Breast epithelium (tissue), 4 donors: ENCODE measurements at regions not wholly inside any gene's neighbourhood (a gene's known extent, or its start where the extent isn't known, plus 50 kb on each side); places are given as distances from the start of the nearest gene placed in this dataset.

ENCODE experiments used
- DNase-seq, 2 donors: peaks; one replicate each; pipeline ENCODE4 v3.0.0-alpha.2; 2019; ENCODE audit warnings: low spot score in 2 of 2
- H3K27ac ChIP-seq, 2 donors: fragments of 200-600 bp; sonication (generic) in 1 of 2; one replicate each; pipeline ENCODE4 v1.5.1; 2016 to 2019; ENCODE audit warnings: mild to moderate bottlenecking in 1 of 2
- H3K27me3 ChIP-seq, 2 donors: fragments of 200-600 bp; sonication (generic) in 1 of 2; one replicate each; pipeline versions ENCODE4 v1.5.1 to v1.6.0; 2017 to 2019; ENCODE audit warnings: control low read depth in 1 of 2, mild to moderate bottlenecking in 1 of 2
- H3K36me3 ChIP-seq: fragments of 200-600 bp; one replicate; pipeline ENCODE4 v1.5.1; 2019
- H3K4me1 ChIP-seq, 2 donors: fragments of 200-600 bp; sonication (generic); one replicate each; pipeline ENCODE4 v1.5.1; 2016 to 2019; ENCODE audit warnings: control low read depth in 1 of 2
- H3K4me3 ChIP-seq, 3 donors: fragments of 200-600 bp; sonication (generic); 1 replicate in 2 of 3; 2 replicates in 1 of 3; pipeline ENCODE4 v1.5.1; 2016 to 2019; ENCODE audit warnings: mild to moderate bottlenecking in 3 of 3, moderate library complexity in 2 of 3
- H3K9me3 ChIP-seq, 2 donors: fragments of 200-600 bp; sonication (generic) in 1 of 2; one replicate each; pipeline ENCODE4 v1.5.1; 2016 to 2019; ENCODE audit warnings: control low read depth in 1 of 2
- CTCF ChIP-seq, 3 donors: fragments of 450-650 bp; IDR thresholded peaks; one replicate each; pipeline ENCODE4 v1.5.1; 2016 to 2017; ENCODE audit warnings: antibody characterized with exemption in 3 of 3, mild to moderate bottlenecking in 3 of 3, moderate library complexity in 3 of 3
- POLR2A ChIP-seq: fragments of 450-650 bp; IDR thresholded peaks from one replicate; pipeline ENCODE4 v1.6.1; 2016; ENCODE audit warnings: antibody characterized with exemption, mild to moderate bottlenecking, moderate library complexity
- POLR2AphosphoS5 ChIP-seq, 3 donors: sonication (generic); formaldehyde crosslinking; IDR thresholded peaks; one replicate each; pipeline ENCODE4 v1.6.1; 2017; ENCODE audit warnings: antibody characterized with exemption in 3 of 3
- intact Hi-C: fragments of 100-400 bp; cut with DNase I; formaldehyde crosslinking; loops from one replicate; pipeline ENCODE4 v1.15.1; 2023; ENCODE audit warnings: low total_unique reads

DNA sequence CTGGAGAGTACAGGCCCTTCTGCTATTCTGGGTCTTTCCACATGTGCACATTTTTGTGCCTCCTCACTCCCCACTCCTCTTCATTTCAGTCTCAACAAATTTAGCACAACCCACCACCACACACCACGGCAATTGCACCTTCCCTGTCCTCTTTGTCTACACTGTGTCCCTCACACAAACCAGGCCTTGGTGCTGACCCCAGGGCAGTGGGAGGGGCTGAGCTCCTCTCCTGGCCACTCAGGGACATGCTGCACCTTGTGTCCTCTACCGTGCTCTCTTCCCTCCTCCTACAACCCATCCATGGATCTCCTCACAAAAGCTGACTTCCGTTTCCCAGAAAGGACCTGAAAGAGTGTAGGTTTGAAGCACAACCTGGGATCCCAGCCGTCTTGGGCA is 90.9 kb upstream of the IKZF1 start:
- Histone ChIP-seq H3K4me1 (no peaks in the 10 kb centered on the region), H3K4me3 (no peak overlapping the region), H3K27ac (no peak overlapping the region), H3K9me3 (no peaks in the 10 kb centered on the region), H3K27me3 (no peaks in the 10 kb centered on the region), H3K36me3 (no peaks in the 10 kb centered on the region)
- DNase-seq, result no peak
- TF ChIP-seq POLR2A (no peak), POLR2AphosphoS5 (IDR thresholded peaks at IDR 0.05) (no peak), CTCF (IDR thresholded peaks at IDR 0.05) (no peak)
- intact Hi-C loops, result no loop called here

GRCh38 chr7:50212666-50213621 is 91.6 kb upstream of the IKZF1 start:
- H3K27me3 ChIP-seq, result no peaks in the 10 kb centered on the region
- H3K27ac ChIP-seq, result no peak overlapping the region
- TF ChIP-seq POLR2AphosphoS5 (IDR thresholded peaks at IDR 0.05) (no peak), CTCF (IDR thresholded peaks at IDR 0.05) (no peak), POLR2A (no peak)
- H3K36me3 ChIP-seq, result no peaks in the 10 kb centered on the region
- H3K4me3 ChIP-seq, result no peak overlapping the region
- intact Hi-C loops, result no loop called here
- no peak for DNase-seq
- no peaks in the 10 kb centered on the region for H3K4me1 ChIP-seq
- no peaks in the 10 kb centered on the region for H3K9me3 ChIP-seq

DNA sequence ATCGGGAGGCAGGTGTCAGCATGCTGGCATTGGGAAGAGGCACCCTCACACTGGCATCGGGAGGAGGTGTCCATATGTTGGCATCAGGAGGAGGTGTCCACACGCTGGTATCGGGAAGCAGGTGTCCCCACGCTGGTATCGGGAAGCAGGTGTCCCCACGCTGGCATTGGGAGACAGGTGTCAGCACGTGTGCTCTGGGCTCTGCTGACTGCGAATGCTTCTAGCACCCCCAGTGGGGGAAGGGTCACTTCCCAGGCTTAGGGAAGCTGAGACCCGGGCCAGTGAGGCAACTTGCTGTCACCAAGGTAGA is 92.5 kb upstream of the IKZF1 start:
- Histone ChIP-seq H3K27me3 (no peaks in the 10 kb centered on the region), H3K4me3 (no peak overlapping the region), H3K36me3 (no peaks in the 10 kb centered on the region), H3K4me1 (no peaks in the 10 kb centered on the region), H3K9me3 (no peaks in the 10 kb centered on the region), H3K27ac (no peak overlapping the region)
- no peak for TF ChIP-seq POLR2A
- no peak for TF ChIP-seq CTCF (IDR thresholded peaks at IDR 0.05)
- TF ChIP-seq POLR2AphosphoS5 (IDR thresholded peaks at IDR 0.05), result no peak
- intact Hi-C loops, result no loop called here
- no peak for DNase-seq

- TF ChIP-seq POLR2A (no peak), POLR2AphosphoS5 (IDR thresholded peaks at IDR 0.05) (no peak), CTCF (IDR thresholded peaks at IDR 0.05) (no peak)
- no peaks in the 10 kb centered on the region for H3K9me3 ChIP-seq
- intact Hi-C loops, result no loop called here
- H3K4me3 ChIP-seq, result no peak overlapping the region
- H3K27me3 ChIP-seq, result no peaks in the 10 kb centered on the region
- H3K36me3 ChIP-seq, result no peaks in the 10 kb centered on the region
- DNase-seq, result no peak
- no peak overlapping the region for H3K27ac ChIP-seq
- H3K4me1 ChIP-seq, result no peaks in the 10 kb centered on the region
Measured at GRCh38 chr7:50211130-50212015, 93.1 kb upstream of the IKZF1 start.

DNA sequence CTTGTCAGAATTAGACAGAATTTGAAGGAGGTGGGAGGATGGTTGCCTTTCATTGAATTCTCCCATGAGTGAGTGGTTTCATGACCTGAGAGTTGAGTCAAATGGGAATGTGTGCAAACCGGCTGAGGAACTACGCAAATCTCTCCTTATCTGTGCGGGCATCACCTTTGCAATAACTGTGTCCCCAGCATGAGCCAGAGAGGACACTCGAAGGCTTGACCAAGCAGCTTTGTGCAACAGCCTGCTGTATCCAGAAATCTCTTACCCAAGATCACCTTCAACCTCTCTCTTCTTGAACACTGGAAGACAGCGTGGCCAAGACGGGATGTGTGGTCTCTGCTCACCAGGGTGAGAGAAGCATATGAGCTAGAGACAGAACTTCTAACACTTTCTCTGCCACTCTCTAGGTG is 93.8 kb upstream of the IKZF1 start:
- TF ChIP-seq CTCF (IDR thresholded peaks at IDR 0.05), result no peak
- TF ChIP-seq POLR2A, result no peak
- no peak for TF ChIP-seq POLR2AphosphoS5 (IDR thresholded peaks at IDR 0.05)
- no peaks in the 10 kb centered on the region for H3K9me3 ChIP-seq
- no peaks in the 10 kb centered on the region for H3K27me3 ChIP-seq
- no peak overlapping the region for H3K4me3 ChIP-seq
- no peak overlapping the region for H3K27ac ChIP-seq
- no peak for DNase-seq
- H3K4me1 ChIP-seq, result no peaks in the 10 kb centered on the region
- intact Hi-C loops, result no loop called here
- H3K36me3 ChIP-seq, result no peaks in the 10 kb centered on the region
